Mucosa of descending colon (tissue), 3 donors: ENCODE measurements at regions not wholly inside any gene's neighbourhood (a gene's known extent, or its start where the extent isn't known, plus 50 kb on each side); places are given as distances from the start of the nearest gene placed in this dataset.
"Not testable (repeated sequence)": the region's sequence is repeated elsewhere in the genome, so short reads cannot be mapped to it uniquely, and the experiment has no call there.

Experiments
- ATAC-seq: fragments of 200-7000 bp; cut with Tn5 transposase; one replicate; pipeline ENCODE4 v1.9.1; 2020; ENCODE audit warnings: mild to moderate bottlenecking, moderate library complexity
- DNase-seq, 3 donors: peaks; one replicate each; pipeline ENCODE4 v3.0.0-alpha.2; 2020
- H3K36me3 ChIP-seq: fragments of 200-600 bp; one replicate; pipeline ENCODE4 v1.8.0; 2021; ENCODE audit warnings: low read depth, mild to moderate bottlenecking
- H3K4me1 ChIP-seq: fragments of 200-600 bp; one replicate; pipeline ENCODE4 v1.8.0; 2021; ENCODE audit warnings: low read depth, mild to moderate bottlenecking
- H3K4me3 ChIP-seq: fragments of 200-600 bp; one replicate; pipeline ENCODE4 v1.8.0; 2021; ENCODE audit warnings: mild to moderate bottlenecking
- H3K9me3 ChIP-seq: fragments of 200-600 bp; one replicate; pipeline ENCODE4 v1.8.0; 2021; ENCODE audit warnings: mild to moderate bottlenecking
- CTCF ChIP-seq: fragments of 200-600 bp; IDR thresholded peaks from one replicate; pipeline ENCODE4 v1.8.0; 2022; ENCODE audit warnings: antibody characterized with exemption, mild to moderate bottlenecking
- intact Hi-C, 2 donors: fragments of 100-400 bp; cut with DNase I in 1 of 2; cut with micrococcal nuclease in 1 of 2; formaldehyde crosslinking; loops; one replicate each; pipeline versions ENCODE4 v1.11.0 to v1.11.1; 2022; cut with DNase I, micrococcal nuclease
- donor health status: DM: no; HTN: no; CAD: no; lungs with moderate emphysema.
- donor health status: DM: no; HTN: no; CAD: no.
- donor health status: DM: no; HTN: yes; CAD: no.

- intact Hi-C loops, result no loop called here
- ATAC-seq, result no peak
- no peak for TF ChIP-seq CTCF
- Histone ChIP-seq H3K4me3 (no peak overlapping the region), H3K9me3 (no peaks in the 10 kb centered on the region), H3K4me1 (no peaks in the 10 kb centered on the region), H3K36me3 (no peaks in the 10 kb centered on the region)
- no peak for DNase-seq
These were observed 90.3 kb upstream of the LYZL2 start for GRCh38 chr10:30719832-30720231.

- peaks cover 4% of the 10 kb centered on the region for H3K9me3 ChIP-seq
- no peaks in the 10 kb centered on the region for H3K4me1 ChIP-seq
- TF ChIP-seq CTCF, result no peak
- H3K36me3 ChIP-seq, result no peaks in the 10 kb centered on the region
- no peak overlapping the region for H3K4me3 ChIP-seq
- intact Hi-C loops, result no loop called here
- DNase-seq, result no peak
- no peak for ATAC-seq
These were observed 80.3 kb upstream of the LYZL2 start for GRCh38 chr10:30709700-30710358.

GRCh38 chr10:30709229-30709628, 79.7 kb upstream of the LYZL2 start:
- Histone ChIP-seq H3K9me3 (peaks cover 3% of the 10 kb centered on the region), H3K36me3 (no peaks in the 10 kb centered on the region), H3K4me1 (no peaks in the 10 kb centered on the region), H3K4me3 (no peak overlapping the region)
- ATAC-seq (no peak), DNase-seq (no peak)
- intact Hi-C loops, result no loop called here
- TF ChIP-seq CTCF, result no peak

GRCh38 chr10:30708234-30708633, 78.7 kb upstream of the LYZL2 start:
- Histone ChIP-seq H3K4me1 (no peaks in the 10 kb centered on the region), H3K9me3 (no peaks in the 10 kb centered on the region), H3K36me3 (no peaks in the 10 kb centered on the region), H3K4me3 (no peak overlapping the region)
- intact Hi-C loops, result no loop called here
- DNase-seq (no peak), ATAC-seq (no peak)
- TF ChIP-seq CTCF, result no peak

- intact Hi-C loops, H3K36me3 ChIP-seq, ATAC-seq, H3K4me3 ChIP-seq, H3K4me1 ChIP-seq, DNase-seq, H3K9me3 ChIP-seq: not testable (repeated sequence)
These were observed 76.6 kb upstream of the LYZL2 start for GRCh38 chr10:30706189-30706588.

GRCh38 chr10:30705625-30706149, 76.1 kb upstream of the LYZL2 start:
- Histone ChIP-seq H3K4me1 (peaks cover 3% of the 10 kb centered on the region), H3K9me3 (no peaks in the 10 kb centered on the region), H3K4me3 (no peak overlapping the region), H3K36me3 (no peaks in the 10 kb centered on the region)
- no peak for TF ChIP-seq CTCF
- ATAC-seq (peak; percentile 3), DNase-seq (no peak)
- intact Hi-C loops, result no loop called here
